ENCODE measurements at regions not wholly inside any gene's neighbourhood (a gene's known extent, or its start where the extent isn't known, plus 50 kb on each side); places are given as distances from the start of the nearest gene placed in this dataset.

- TF ChIP-seq POLR2AphosphoS5 (IDR thresholded peaks at IDR 0.05) (no peak), CTCF (IDR thresholded peaks at IDR 0.05 in 8 of 11, conservative IDR thresholded peaks at IDR 0.05 in 3 of 11) (no peak), POLR2A (IDR thresholded peaks at IDR 0.05) (no peak)
Measured at GRCh38 chr9:88742905-88743304, 207.9 kb downstream of the NXNL2 start.

Data from spleen (tissue), 7 donors.